Activated T-cell treated with anti-CD3 and anti-CD28 coated beads, Interleukin-2, amount 50 U/mL, for 4 hours (primary cell): ENCODE measurements at regions not wholly inside any gene's neighbourhood (a gene's known extent, or its start where the extent isn't known, plus 50 kb on each side); places are given as distances from the start of the nearest gene placed in this dataset.
"Not testable (repeated sequence)": the region's sequence is repeated elsewhere in the genome, so short reads cannot be mapped to it uniquely, and the experiment has no call there.

ENCODE experiments used
- ATAC-seq, 2 donors: fragments of 200-7000 bp; cut with Tn5 transposase; one replicate each; pipeline ENCODE4 v1.10.0; 2021
- DNase-seq: peaks from one replicate; pipeline ENCODE4 v3.0.0-alpha.2; 2020
- H3K27me3 Mint-ChIP-seq: one replicate; pipeline ENCODE4 v1.8.0; 2021; ENCODE audit warnings: low read depth, mixed read lengths
- H3K36me3 Mint-ChIP-seq: one replicate; pipeline ENCODE4 v1.8.0; 2022; ENCODE audit warnings: mixed read lengths; ENCODE audit not compliant: insufficient read depth
- H3K4me1 Mint-ChIP-seq: one replicate; pipeline ENCODE4 v1.8.0; 2021; ENCODE audit warnings: low read depth, mixed read lengths
- H3K4me3 Mint-ChIP-seq: one replicate; pipeline ENCODE4 v1.8.0; 2021; ENCODE audit warnings: mild to moderate bottlenecking, moderate library complexity, mixed read lengths
- H3K9me3 Mint-ChIP-seq: one replicate; pipeline ENCODE4 v1.8.0; 2021; ENCODE audit warnings: mixed read lengths

- Mint-ChIP-seq H3K4me3 (no peak overlapping the region), H3K27me3 (no peaks in the 10 kb centered on the region), H3K4me1 (no peaks in the 10 kb centered on the region), H3K36me3 (no peaks in the 10 kb centered on the region), H3K9me3 (peaks cover 6% of the 10 kb centered on the region)
- ATAC-seq, result no peak
- no peak for DNase-seq
Measured at GRCh38 chr13:79907527-79907926, 426.6 kb downstream of the NDFIP2 start.

DNA sequence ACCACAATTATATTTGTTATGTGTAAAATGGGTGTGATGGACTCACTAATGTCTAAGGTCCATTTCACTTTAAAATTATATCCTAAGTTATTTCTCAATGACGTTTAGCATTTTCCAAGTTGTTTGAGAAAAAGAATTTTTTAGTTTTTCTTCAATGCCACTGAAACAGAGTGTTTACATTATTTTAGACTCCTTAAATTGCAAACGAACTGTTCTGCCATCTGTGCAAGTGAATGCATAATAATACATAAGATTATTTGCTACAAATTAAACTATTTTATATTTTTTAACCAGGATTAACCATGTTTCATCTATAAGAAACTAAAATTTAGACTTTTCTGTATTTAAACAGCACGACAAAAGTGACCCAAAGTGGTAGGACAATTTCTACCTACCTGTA is 425.4 kb downstream of the NDFIP2 start:
- H3K4me3 Mint-ChIP-seq, result no peak overlapping the region
- H3K9me3 Mint-ChIP-seq, result peaks cover 6% of the 10 kb centered on the region
- ATAC-seq, result no peak
- no peak for DNase-seq
- H3K4me1 Mint-ChIP-seq, result no peaks in the 10 kb centered on the region
- no peaks in the 10 kb centered on the region for H3K27me3 Mint-ChIP-seq
- H3K36me3 Mint-ChIP-seq, result no peaks in the 10 kb centered on the region

DNA sequence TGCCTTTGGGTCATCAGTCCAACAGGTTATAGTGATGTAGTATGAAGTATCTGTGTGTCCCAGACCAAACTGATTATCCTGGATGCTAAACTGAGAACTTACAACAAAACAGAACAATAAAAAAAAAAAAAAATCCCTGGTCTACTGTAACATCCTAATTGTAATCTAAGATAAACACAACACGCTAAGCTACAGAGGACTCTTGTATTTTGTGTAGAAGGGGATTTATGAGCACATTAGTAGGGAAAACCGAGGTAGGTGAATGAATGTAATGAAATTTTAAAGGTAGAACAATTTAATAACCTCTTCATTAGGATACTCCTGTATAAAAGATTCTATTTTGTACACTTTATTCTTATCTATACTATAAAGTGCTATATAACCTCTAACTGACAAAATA is 424.1 kb downstream of the NDFIP2 start:
- no peak for ATAC-seq
- Mint-ChIP-seq H3K27me3 (no peaks in the 10 kb centered on the region), H3K36me3 (no peaks in the 10 kb centered on the region), H3K9me3 (peaks cover 6% of the 10 kb centered on the region), H3K4me1 (no peaks in the 10 kb centered on the region), H3K4me3 (no peak overlapping the region)
- no peak for DNase-seq

DNA sequence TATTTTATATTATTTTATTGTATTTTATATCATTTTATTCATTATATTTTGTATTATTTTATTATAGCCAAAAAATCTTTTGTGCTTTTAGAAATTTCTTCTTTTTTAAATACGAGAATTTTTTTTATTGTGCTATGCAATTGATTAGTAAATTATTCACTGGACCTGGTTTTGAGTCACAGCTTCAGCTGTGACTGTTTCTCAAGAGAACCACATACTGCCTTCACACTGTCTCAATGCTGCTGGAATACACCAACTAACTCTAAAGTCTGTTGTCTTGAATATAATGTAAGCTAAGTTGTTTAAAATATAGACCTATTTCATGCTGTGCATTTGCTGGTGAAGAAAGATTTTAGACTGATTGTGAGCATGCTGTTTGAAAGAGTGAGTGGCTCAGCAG is 423.6 kb downstream of the NDFIP2 start:
- DNase-seq (no peak), ATAC-seq (no peak)
- H3K4me1 Mint-ChIP-seq, result no peaks in the 10 kb centered on the region
- no peak overlapping the region for H3K4me3 Mint-ChIP-seq
- peaks cover 6% of the 10 kb centered on the region for H3K9me3 Mint-ChIP-seq
- H3K36me3 Mint-ChIP-seq, result no peaks in the 10 kb centered on the region
- H3K27me3 Mint-ChIP-seq, result no peaks in the 10 kb centered on the region

- H3K9me3 Mint-ChIP-seq, result no peaks in the 10 kb centered on the region
- no peaks in the 10 kb centered on the region for H3K4me1 Mint-ChIP-seq
- H3K4me3 Mint-ChIP-seq, result no peak overlapping the region
- DNase-seq (no peak), ATAC-seq (no peak)
- no peaks in the 10 kb centered on the region for H3K27me3 Mint-ChIP-seq
- no peaks in the 10 kb centered on the region for H3K36me3 Mint-ChIP-seq
Measured at GRCh38 chr13:79901336-79901735, 420.4 kb downstream of the NDFIP2 start.

- DNase-seq (no peak), ATAC-seq (no peak)
- Mint-ChIP-seq H3K36me3 (no peaks in the 10 kb centered on the region), H3K4me1 (no peaks in the 10 kb centered on the region), H3K27me3 (no peaks in the 10 kb centered on the region), H3K4me3 (no peak overlapping the region), H3K9me3 (no peaks in the 10 kb centered on the region)
Measured at GRCh38 chr13:79900356-79900755, 419.4 kb downstream of the NDFIP2 start.

DNA sequence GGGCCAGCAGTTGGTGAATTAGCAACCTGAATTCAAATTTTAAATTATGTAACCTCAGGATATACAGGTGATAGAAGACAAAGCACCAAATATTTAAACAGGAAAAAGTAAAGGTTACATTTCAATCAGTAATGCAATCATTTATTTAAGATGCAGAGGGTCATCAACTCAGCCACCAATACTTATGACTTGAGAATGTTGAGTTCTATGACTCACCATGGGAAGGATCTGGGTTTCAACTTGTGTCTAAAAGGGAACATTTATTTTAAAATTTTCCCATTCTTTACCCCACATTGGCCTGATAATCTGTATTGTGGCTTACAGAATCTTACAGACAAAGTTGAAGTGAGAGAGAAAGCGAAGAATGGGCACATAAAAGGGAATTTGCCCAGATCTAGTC is 418.0 kb downstream of the NDFIP2 start:
- Mint-ChIP-seq H3K27me3 (no peaks in the 10 kb centered on the region), H3K36me3 (no peaks in the 10 kb centered on the region), H3K4me3 (no peak overlapping the region), H3K9me3 (no peaks in the 10 kb centered on the region), H3K4me1 (no peaks in the 10 kb centered on the region)
- DNase-seq (no peak), ATAC-seq (no peak)

DNA sequence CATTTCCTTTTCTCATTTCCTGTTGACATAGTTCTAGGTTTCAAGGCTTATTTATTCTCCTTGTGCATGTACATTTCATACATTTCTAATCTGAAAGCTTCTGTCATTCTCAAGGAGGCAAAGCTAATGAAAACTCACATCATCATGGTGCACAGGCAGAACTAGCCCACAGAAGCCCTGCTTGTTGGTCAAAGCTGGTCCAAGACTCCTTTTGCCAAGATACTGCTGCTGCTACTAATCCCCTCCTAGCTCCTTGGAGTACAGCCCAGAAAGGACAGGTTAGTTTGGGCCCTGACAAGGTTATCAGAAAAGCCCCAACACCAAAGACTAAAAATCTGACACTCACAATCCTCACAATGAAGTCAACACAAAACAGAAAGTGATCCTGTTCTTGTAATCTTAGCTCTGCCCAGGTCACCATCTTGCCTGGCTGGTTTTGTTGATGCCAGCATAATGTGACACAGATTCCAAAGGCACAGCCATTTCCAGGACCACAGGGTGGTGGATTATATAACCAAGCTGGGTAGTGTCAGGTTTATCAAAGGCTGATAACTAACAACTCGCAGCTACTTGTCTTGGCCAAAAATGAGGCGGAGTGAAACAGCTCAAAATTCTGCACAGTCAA is 417.4 kb downstream of the NDFIP2 start:
- H3K9me3 Mint-ChIP-seq, result no peaks in the 10 kb centered on the region
- DNase-seq (no peak), ATAC-seq (no peak)
- H3K36me3 Mint-ChIP-seq, result no peaks in the 10 kb centered on the region
- H3K4me1 Mint-ChIP-seq, result no peaks in the 10 kb centered on the region
- no peaks in the 10 kb centered on the region for H3K27me3 Mint-ChIP-seq
- no peak overlapping the region for H3K4me3 Mint-ChIP-seq

DNA sequence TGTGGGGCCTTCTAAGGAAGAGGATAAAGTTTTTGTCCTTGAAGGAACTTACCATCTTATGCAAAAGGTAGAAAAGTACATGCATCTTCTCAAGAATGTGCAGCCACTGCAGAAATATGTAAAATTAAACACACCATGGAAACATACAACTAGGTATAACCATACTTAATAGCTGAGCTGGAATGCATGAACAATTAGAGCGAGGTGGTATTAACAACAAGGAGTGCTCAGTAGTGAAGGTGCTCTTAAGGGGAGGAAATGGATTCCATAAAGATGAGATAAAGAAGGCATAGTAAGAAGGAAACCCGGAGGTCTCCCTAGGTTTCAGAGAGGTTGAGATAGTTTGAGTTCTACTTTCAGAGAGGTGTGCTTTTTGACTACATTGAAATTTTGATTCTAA is 415.9 kb downstream of the NDFIP2 start:
- Mint-ChIP-seq H3K9me3 (no peaks in the 10 kb centered on the region), H3K4me1 (no peaks in the 10 kb centered on the region), H3K36me3 (no peaks in the 10 kb centered on the region), H3K4me3 (no peak overlapping the region), H3K27me3 (no peaks in the 10 kb centered on the region)
- no peak for ATAC-seq
- no peak for DNase-seq

- Mint-ChIP-seq H3K4me3 (no peak overlapping the region), H3K36me3 (no peaks in the 10 kb centered on the region), H3K27me3 (no peaks in the 10 kb centered on the region), H3K4me1 (no peaks in the 10 kb centered on the region), H3K9me3 (no peaks in the 10 kb centered on the region)
- no peak for ATAC-seq
- DNase-seq, result no peak
Measured at GRCh38 chr13:79895416-79895815, 414.5 kb downstream of the NDFIP2 start.

GRCh38 chr13:79887278-79887677 is 406.3 kb downstream of the NDFIP2 start:
- not testable (repeated sequence) for H3K4me1 Mint-ChIP-seq, H3K27me3 Mint-ChIP-seq, H3K4me3 Mint-ChIP-seq, H3K9me3 Mint-ChIP-seq, ATAC-seq, H3K36me3 Mint-ChIP-seq, DNase-seq

DNA sequence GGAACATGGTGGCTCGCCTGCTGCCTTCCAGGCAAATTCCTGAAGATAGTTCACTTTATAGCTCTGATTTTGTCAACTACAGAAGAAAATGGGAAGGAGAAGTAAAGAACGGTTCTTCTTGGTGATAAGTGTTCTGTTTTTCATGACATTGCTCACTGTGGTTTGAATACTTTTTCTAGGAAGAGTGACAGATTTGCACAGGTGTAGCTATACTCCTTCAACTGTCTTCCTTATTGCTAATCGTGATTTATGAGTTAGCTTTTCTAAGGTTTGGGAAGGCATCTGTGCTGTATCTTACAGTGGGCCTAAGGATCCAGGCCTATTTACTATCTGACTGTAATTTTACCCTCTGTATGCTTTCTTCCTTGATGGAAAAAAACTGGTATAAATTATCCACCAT is 405.6 kb downstream of the NDFIP2 start:
- no peak for DNase-seq
- no peaks in the 10 kb centered on the region for H3K9me3 Mint-ChIP-seq
- peaks cover 3% of the 10 kb centered on the region for H3K27me3 Mint-ChIP-seq
- H3K36me3 Mint-ChIP-seq, result no peaks in the 10 kb centered on the region
- ATAC-seq, result no peak
- H3K4me1 Mint-ChIP-seq, result no peaks in the 10 kb centered on the region
- H3K4me3 Mint-ChIP-seq, result no peak overlapping the region

DNA sequence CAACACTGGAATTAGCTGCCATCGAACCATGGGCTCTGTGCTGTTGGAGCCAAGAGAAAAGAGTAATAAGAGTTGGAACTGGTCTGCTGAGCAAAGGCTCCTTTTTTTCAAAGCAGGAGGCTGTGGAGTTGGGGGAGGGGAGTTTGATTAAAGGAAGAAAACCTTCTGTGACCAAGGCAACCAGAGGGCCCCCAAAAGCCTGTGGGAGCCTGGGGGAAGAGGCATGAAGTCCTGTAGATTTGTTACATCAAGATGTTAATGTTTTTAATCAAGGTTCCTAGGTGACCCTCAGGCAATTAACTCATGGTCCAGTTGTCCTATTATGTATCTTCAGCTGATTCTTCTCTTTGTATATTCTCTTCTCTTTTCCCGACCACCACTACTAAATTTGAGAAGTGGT is 403.9 kb downstream of the NDFIP2 start:
- no peaks in the 10 kb centered on the region for H3K4me1 Mint-ChIP-seq
- peaks cover 3% of the 10 kb centered on the region for H3K9me3 Mint-ChIP-seq
- ATAC-seq (no peak), DNase-seq (no peak)
- H3K27me3 Mint-ChIP-seq, result peaks cover 3% of the 10 kb centered on the region
- no peaks in the 10 kb centered on the region for H3K36me3 Mint-ChIP-seq
- H3K4me3 Mint-ChIP-seq, result no peak overlapping the region

- no peaks in the 10 kb centered on the region for H3K4me1 Mint-ChIP-seq
- peaks cover 3% of the 10 kb centered on the region for H3K9me3 Mint-ChIP-seq
- H3K36me3 Mint-ChIP-seq, result no peaks in the 10 kb centered on the region
- no peak overlapping the region for H3K4me3 Mint-ChIP-seq
- no peak for ATAC-seq
- DNase-seq, result no peak
- peaks cover 3% of the 10 kb centered on the region for H3K27me3 Mint-ChIP-seq
Measured at GRCh38 chr13:79883216-79883615, 402.3 kb downstream of the NDFIP2 start.

DNA sequence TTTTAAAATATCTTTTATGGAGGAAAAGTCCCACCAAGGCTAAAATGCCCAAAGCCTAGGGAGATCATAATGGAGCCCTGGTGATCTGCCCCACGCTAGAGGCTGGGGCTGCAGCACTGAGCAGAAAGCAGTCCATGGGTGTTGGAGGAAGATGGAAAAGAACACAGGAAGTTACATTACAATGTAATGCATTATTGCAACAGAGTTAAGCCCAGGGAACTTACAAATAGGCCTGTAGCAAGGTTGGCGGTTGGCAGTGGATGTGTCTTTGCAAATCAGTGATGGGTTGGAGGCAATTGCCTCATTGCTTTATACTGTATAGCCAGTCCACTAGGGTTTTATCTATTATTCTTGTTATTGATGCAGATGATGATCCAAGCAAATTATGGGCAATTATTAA is 399.9 kb downstream of the NDFIP2 start:
- Mint-ChIP-seq H3K9me3 (peaks cover 3% of the 10 kb centered on the region), H3K36me3 (no peaks in the 10 kb centered on the region), H3K4me3 (no peak overlapping the region), H3K27me3 (no peaks in the 10 kb centered on the region), H3K4me1 (no peaks in the 10 kb centered on the region)
- ATAC-seq (no peak), DNase-seq (no peak)
